ENCODE measurements at regions not wholly inside any gene's neighbourhood (a gene's known extent, or its start where the extent isn't known, plus 50 kb on each side); places are given as distances from the start of the nearest gene placed in this dataset.
A peak's percentile ranks its signal among the peaks of the same experiment; 100 is the strongest.
"Not testable (repeated sequence)": the region's sequence is repeated elsewhere in the genome, so short reads cannot be mapped to it uniquely, and the experiment has no call there.

DNA sequence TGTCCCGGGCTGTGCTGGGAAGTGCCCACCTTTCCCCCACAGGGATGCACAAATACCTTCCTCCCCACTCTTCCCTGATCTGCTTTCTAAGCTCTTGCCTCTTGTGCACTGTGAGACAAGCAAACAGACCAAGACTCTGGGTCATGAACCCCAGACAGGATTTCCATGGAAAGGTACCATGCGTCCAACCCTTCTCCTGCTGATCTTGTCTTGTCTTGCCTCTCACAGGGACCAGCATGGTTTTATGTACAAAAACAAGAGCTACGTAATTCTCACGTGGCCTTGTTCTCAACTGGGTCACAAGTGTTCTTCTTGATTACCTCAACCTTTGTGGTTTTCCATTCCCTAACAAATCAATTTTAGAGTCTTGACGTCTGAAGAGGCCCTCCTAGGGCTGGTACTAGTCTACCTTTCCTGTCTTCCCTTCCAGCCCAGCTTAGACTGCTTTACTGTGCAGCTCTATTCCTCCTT, 176.5 kb upstream of the MAP3K1 start:
- Histone ChIP-seq H3K9me3 (replicated peaks in 1 of 11) (peaks cover 0 to 34% (median 15%) of the 10 kb centered on the region in 11 experiments; a peak in 11 of 22 replicates), H4K20me1 (no peaks in the 10 kb centered on the region), H3K27ac (peak overlapping the region in 3 of 11 experiments; percentile 50 to 66 (median 61); a peak in 6 of 22 replicates), H3K4me3 (no peak overlapping the region), H3K4me1 (peaks cover 0 to 53% (median 16%) of the 10 kb centered on the region in 10 experiments; a peak in 17 of 20 replicates), H3K4me2 (peak overlapping the region in 7 of 11 experiments; percentile 4 to 83 (median 25); a peak in 10 of 22 replicates), H3K27me3 (no peaks in the 10 kb centered on the region), H3K9ac (peak overlapping the region in 2 of 11 experiments; percentile 7 to 38; a peak in 2 of 22 replicates), H3K36me3 (no peaks in the 10 kb centered on the region)
- TF ChIP-seq Cebpa-rat (IDR thresholded peaks at IDR 0.05) = no peak

DNA sequence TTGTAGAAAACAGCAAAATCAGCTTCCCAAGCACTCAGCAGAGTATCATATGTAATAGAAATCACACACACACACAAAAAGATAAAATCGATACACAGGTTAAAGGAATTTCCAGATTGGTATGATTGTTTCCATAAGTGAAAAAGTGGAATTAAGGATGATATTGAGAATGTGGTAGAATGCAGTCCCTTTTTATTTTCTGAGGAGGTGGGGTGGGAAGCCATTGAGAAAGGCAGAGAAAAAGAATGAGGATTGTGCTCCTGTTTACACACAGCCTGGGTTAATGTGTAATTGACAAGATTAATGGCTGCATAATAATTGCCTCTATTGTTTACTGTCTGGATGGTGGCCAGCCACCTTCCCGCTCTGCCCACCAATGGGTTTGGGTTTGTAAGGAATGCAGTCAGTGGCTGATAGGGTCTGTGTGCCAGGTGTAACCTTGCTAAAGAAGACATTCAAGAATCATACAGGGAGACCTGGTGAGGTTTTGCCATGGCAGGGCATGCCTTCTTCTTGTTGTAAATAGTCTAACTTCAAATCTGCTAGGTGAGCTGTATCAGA, 177.2 kb upstream of the MAP3K1 start:
- no peaks in the 10 kb centered on the region for H3K27me3 ChIP-seq
- peaks cover 0 to 53% (median 16%) of the 10 kb centered on the region in 10 experiments; a peak in 17 of 20 replicates for H3K4me1 ChIP-seq
- H3K9ac ChIP-seq = no peak overlapping the region
- no peak overlapping the region for H3K4me3 ChIP-seq
- peak overlapping the region in 2 of 11 experiments; percentile 61 to 66; a peak in 2 of 22 replicates for H3K27ac ChIP-seq
- H3K36me3 ChIP-seq = no peaks in the 10 kb centered on the region
- TF ChIP-seq Cebpa-rat (IDR thresholded peaks at IDR 0.05) = no peak
- H4K20me1 ChIP-seq = no peaks in the 10 kb centered on the region
- H3K4me2 ChIP-seq = peak overlapping the region in 4 of 11 experiments; percentile 25 to 83 (median 66); a peak in 5 of 22 replicates
- peaks cover 0 to 31% (median 13%) of the 10 kb centered on the region in 11 experiments; a peak in 11 of 22 replicates for H3K9me3 ChIP-seq (replicated peaks in 1 of 11)

DNA sequence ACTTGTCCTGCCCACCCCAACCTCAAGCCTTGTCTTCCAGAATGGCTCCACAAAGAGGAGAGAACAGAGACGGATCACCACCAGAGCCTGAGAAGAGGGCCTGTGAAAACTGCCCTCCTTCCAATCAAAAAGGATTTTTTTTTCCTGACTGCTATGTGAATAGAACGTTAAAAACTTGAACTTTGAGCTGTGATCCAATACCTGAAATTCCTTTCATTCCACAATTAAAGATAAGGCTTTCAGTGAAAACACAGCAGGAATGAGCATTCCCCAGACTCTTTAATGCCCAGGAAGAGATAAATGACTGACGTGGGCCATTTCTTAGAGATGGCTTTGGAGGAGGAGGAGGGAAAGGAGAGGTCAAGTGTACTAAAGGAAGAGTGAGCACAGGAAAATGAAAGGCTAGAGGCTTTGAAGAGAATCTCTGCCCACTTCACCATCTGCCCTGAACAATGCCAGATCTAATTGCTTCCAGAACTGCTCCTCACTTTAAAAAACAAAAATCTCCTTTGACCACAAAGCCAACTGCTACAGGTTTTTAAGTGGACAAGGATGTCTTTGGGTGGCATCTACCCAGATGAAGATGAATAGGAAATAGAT, 177.9 kb upstream of the MAP3K1 start:
- no peaks in the 10 kb centered on the region for H3K36me3 ChIP-seq
- H4K20me1 ChIP-seq = no peaks in the 10 kb centered on the region
- H3K27me3 ChIP-seq = no peaks in the 10 kb centered on the region
- peaks cover 0 to 53% (median 16%) of the 10 kb centered on the region in 10 experiments; a peak in 18 of 20 replicates for H3K4me1 ChIP-seq
- peaks cover 0 to 28% (median 13%) of the 10 kb centered on the region in 11 experiments; a peak in 11 of 22 replicates for H3K9me3 ChIP-seq (replicated peaks in 1 of 11)
- H3K27ac ChIP-seq = no peak overlapping the region
- peak overlapping the region in 2 of 11 experiments; percentile 73 to 83; a peak in 3 of 22 replicates for H3K4me2 ChIP-seq
- H3K9ac ChIP-seq = no peak overlapping the region
- TF ChIP-seq Cebpa-rat (IDR thresholded peaks at IDR 0.05) = no peak
- H3K4me3 ChIP-seq = no peak overlapping the region

DNA sequence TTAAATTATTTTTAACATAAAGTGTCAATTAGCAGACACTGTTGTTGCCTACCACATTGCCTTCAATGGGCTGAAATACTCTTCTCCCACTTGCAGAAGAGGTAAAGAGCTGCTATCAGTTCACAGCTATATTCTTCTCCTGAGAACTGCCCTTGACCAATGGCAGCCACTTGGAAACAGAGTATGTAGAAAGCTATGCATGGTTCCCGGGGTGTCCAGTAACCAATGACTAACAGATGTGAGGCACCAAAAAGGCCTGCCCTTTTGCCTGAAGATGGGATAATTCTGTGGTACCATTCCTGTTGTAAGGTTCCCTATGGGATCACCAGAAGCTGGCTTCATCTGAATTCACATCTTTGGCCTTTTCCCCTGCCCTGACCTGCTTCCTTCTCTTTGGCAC, 181.4 kb upstream of the MAP3K1 start:
- Histone ChIP-seq H3K4me1 (peaks cover 0 to 33% (median 2%) of the 10 kb centered on the region in 10 experiments; a peak in 10 of 20 replicates), H3K9ac (no peak overlapping the region), H3K27me3 (no peaks in the 10 kb centered on the region), H3K4me3 (no peak overlapping the region), H3K4me2 (no peak overlapping the region), H3K36me3 (peaks cover 0 to 8% (median 0%) of the 10 kb centered on the region in 11 experiments; a peak in 6 of 22 replicates), H3K9me3 (replicated peaks in 1 of 11) (peaks cover 11 to 58% (median 34%) of the 10 kb centered on the region in 11 experiments), H4K20me1 (no peaks in the 10 kb centered on the region), H3K27ac (no peak overlapping the region)
- TF ChIP-seq Cebpa-rat (IDR thresholded peaks at IDR 0.05) = no peak

DNA sequence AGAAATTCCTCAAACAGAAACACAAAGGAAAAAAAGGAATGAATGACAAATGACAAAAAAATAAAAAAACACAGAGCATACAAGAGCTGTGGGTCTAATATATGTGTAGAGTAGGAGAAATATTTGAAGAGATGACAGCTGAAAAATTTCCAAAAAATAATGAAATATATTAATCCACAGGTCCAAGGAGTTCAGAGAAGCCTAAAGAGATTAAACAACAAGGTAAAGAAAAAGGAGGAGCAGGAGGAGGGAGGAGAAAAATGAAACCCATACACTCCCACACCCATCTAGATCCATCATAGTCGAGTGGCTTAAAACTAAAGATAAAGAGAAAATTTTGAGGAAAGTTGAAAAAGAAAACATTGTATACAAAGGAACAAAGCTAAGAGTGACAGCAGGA, 182.4 kb upstream of the MAP3K1 start:
- Histone ChIP-seq H4K20me1 (no peaks in the 10 kb centered on the region), H3K9ac (no peak overlapping the region), H3K9me3 (replicated peaks in 1 of 11) (peaks cover 22 to 68% (median 38%) of the 10 kb centered on the region in 11 experiments), H3K36me3 (peaks cover 0 to 9% (median 3%) of the 10 kb centered on the region in 11 experiments; a peak in 6 of 22 replicates), H3K4me2 (no peak overlapping the region), H3K27me3 (no peaks in the 10 kb centered on the region), H3K27ac (no peak overlapping the region), H3K4me1 (peaks cover 0 to 23% (median 0%) of the 10 kb centered on the region in 10 experiments; a peak in 6 of 20 replicates), H3K4me3 (no peak overlapping the region)
- no peak for TF ChIP-seq Cebpa-rat (IDR thresholded peaks at IDR 0.05)

DNA sequence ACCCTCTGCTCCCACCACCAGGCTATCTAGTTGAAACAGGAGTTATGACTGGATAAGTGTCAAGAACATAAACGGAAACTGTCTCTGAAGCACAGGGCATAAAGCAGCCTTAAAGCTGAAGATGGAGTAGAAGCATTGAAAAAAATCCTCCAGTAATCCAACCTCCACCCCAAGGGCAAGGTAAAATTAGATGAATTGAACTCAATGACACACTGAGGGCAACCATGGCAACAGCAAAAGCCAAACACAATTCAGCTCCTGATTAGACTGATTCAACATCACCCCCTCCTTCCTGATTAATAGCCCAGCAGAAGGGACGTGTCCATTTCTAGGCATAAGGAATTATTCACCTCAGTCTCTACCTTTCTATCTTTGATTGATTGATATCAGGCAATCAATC, 183.2 kb upstream of the MAP3K1 start:
- Histone ChIP-seq H3K4me2 (peak overlapping the region in 1 of 11 experiments; percentile 3; a peak in 1 of 22 replicates), H3K4me1 (peaks cover 0 to 16% (median 0%) of the 10 kb centered on the region in 10 experiments; a peak in 4 of 20 replicates), H3K36me3 (peaks cover 0 to 10% (median 4%) of the 10 kb centered on the region in 11 experiments; a peak in 7 of 22 replicates), H4K20me1 (no peaks in the 10 kb centered on the region), H3K27ac (no peak overlapping the region), H3K4me3 (no peak overlapping the region), H3K9ac (no peak overlapping the region), H3K9me3 (replicated peaks in 1 of 11) (peaks cover 29 to 72% (median 45%) of the 10 kb centered on the region in 11 experiments), H3K27me3 (no peaks in the 10 kb centered on the region)
- no peak for TF ChIP-seq Cebpa-rat (IDR thresholded peaks at IDR 0.05)

DNA sequence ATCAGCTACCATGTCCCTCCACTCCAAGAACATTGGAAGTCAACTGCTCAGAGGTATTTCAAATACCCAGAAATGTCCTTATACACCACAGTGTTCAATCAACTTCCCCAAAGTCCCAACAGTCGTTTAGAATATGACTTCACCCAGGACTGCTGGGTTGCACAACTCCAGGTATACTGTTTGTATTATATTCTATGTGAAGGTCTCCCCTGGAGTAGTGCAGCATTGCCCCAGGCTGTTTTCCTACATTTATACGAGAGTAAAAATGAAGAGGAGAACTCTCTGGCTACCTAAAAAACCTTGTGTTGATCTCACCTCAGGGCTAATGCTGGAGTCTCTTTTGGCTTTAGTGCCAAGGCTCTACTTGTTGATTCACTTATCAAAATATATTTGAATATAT, 183.6 kb upstream of the MAP3K1 start:
- no peak overlapping the region for H3K4me3 ChIP-seq
- H3K36me3 ChIP-seq = peaks cover 0 to 10% (median 4%) of the 10 kb centered on the region in 11 experiments; a peak in 7 of 22 replicates
- H3K4me2 ChIP-seq = peak overlapping the region in 1 of 11 experiments; percentile 13; a peak in 1 of 22 replicates
- H3K9me3 ChIP-seq (replicated peaks in 1 of 11) = peaks cover 34 to 72% (median 48%) of the 10 kb centered on the region in 11 experiments
- H4K20me1 ChIP-seq = no peaks in the 10 kb centered on the region
- TF ChIP-seq Cebpa-rat (IDR thresholded peaks at IDR 0.05) = no peak
- H3K9ac ChIP-seq = no peak overlapping the region
- peaks cover 0 to 12% (median 0%) of the 10 kb centered on the region in 10 experiments; a peak in 4 of 20 replicates for H3K4me1 ChIP-seq
- H3K27ac ChIP-seq = no peak overlapping the region
- H3K27me3 ChIP-seq = no peaks in the 10 kb centered on the region

DNA sequence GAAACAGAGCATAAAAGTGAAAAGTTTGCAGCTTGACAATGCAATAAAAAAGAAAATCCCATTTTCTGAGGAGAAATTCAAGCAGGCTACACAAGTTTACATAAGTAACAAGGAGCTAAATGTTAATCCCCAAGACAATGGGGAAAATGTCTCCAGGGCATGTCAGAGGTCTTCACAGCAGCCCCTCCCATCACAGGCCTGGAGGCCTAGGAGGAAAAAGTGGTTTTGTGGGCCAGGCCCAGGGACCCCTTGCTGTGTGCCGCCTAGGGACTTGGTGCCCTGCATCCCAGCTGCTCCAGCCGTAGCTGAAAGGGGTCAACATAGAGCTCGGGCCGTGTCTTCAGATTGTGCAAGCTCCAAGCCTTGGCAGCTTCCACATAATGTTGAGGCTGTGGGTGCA, 186.7 kb upstream of the MAP3K1 start:
- H3K9ac ChIP-seq, H3K4me3 ChIP-seq, H3K27me3 ChIP-seq, H3K4me2 ChIP-seq, H3K36me3 ChIP-seq, H4K20me1 ChIP-seq, H3K27ac ChIP-seq, H3K4me1 ChIP-seq: not testable (repeated sequence)
- peaks cover 43 to 71% (median 61%) of the 10 kb centered on the region in 11 experiments for H3K9me3 ChIP-seq (replicated peaks in 1 of 11)

DNA sequence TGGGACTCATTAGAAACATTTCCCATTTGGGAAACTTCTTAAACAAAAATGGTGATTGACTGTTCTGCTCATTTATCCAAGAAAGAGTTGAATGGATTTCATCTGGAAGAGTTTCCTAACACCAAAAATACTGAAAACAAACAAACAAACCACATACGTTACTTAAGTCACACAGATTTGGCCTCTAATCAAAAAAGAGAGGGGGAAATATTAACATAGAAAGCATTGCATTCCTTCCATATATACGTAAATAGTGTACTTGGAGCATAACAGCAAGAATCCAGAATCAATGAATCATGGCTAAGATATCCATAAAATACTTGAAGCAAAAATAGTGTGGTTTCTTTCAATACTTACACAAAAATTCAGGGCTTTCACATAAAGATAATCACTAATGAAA, 189.8 kb upstream of the MAP3K1 start:
- Histone ChIP-seq H3K27me3 (no peaks in the 10 kb centered on the region), H3K9me3 (replicated peaks in 1 of 11) (peaks cover 54 to 80% (median 64%) of the 10 kb centered on the region in 11 experiments), H3K27ac (no peak overlapping the region), H3K4me2 (no peak overlapping the region), H4K20me1 (no peaks in the 10 kb centered on the region), H3K4me3 (no peak overlapping the region), H3K9ac (no peak overlapping the region), H3K4me1 (no peaks in the 10 kb centered on the region), H3K36me3 (peaks cover 0 to 10% (median 4%) of the 10 kb centered on the region in 11 experiments; a peak in 7 of 22 replicates)
- no peak for TF ChIP-seq Cebpa-rat (IDR thresholded peaks at IDR 0.05)
